NCI-H2196 (cell line): ENCODE measurements at regions not wholly inside any gene's neighbourhood (a gene's known extent, or its start where the extent isn't known, plus 50 kb on each side); places are given as distances from the start of the nearest gene placed in this dataset.
"Not testable (repeated sequence)": the region's sequence is repeated elsewhere in the genome, so short reads cannot be mapped to it uniquely, and the experiment has no call there.

Experiments used
- DNase-seq: peaks from one replicate; lab custom pipeline; 2025; ENCODE audit not compliant: unreplicated experiment; lab: John Stamatoyannopoulos, UW

GRCh38 chr5:39674209-39675082, 249.7 kb upstream of the DAB2 start:
- no peak for DNase-seq

- no peak for DNase-seq
Observed at GRCh38 chr5:39671561-39671961, 246.8 kb upstream of the DAB2 start.

GRCh38 chr5:39670955-39671354, 246.2 kb upstream of the DAB2 start:
- DNase-seq: no peak

GRCh38 chr5:39670391-39670790, 245.6 kb upstream of the DAB2 start:
- DNase-seq: no peak

- DNase-seq: no peak
Observed at GRCh38 chr5:39668980-39669379, 244.2 kb upstream of the DAB2 start.

- DNase-seq: no peak
Observed at GRCh38 chr5:39665328-39665727, 240.5 kb upstream of the DAB2 start.

- no peak for DNase-seq
Observed at GRCh38 chr5:39662945-39663344, 238.2 kb upstream of the DAB2 start.

- DNase-seq: no peak
Observed at GRCh38 chr5:39661026-39661779, 236.4 kb upstream of the DAB2 start.

- DNase-seq: no peak
Observed at GRCh38 chr5:39660020-39660419, 235.2 kb upstream of the DAB2 start.

GRCh38 chr5:39658866-39659265, 234.1 kb upstream of the DAB2 start:
- DNase-seq: no peak

- no peak for DNase-seq
Observed at GRCh38 chr5:39657943-39658342, 233.2 kb upstream of the DAB2 start.

- no peak for DNase-seq
Observed at GRCh38 chr5:39656600-39656999, 231.8 kb upstream of the DAB2 start.

GRCh38 chr5:39654715-39655114, 229.9 kb upstream of the DAB2 start:
- no peak for DNase-seq

GRCh38 chr5:39652481-39652880, 227.7 kb upstream of the DAB2 start:
- not testable (repeated sequence) for DNase-seq

GRCh38 chr5:39652036-39652435, 227.3 kb upstream of the DAB2 start:
- no peak for DNase-seq

- DNase-seq: no peak
Observed at GRCh38 chr5:39650008-39650762, 225.4 kb upstream of the DAB2 start.

GRCh38 chr5:39648848-39649227, 224.1 kb upstream of the DAB2 start:
- DNase-seq: no peak

- DNase-seq: no peak
Observed at GRCh38 chr5:39648085-39648847, 223.5 kb upstream of the DAB2 start.

GRCh38 chr5:39640552-39640951, 215.8 kb upstream of the DAB2 start:
- DNase-seq: no peak

GRCh38 chr5:39639618-39640089, 214.9 kb upstream of the DAB2 start:
- no peak for DNase-seq

- no peak for DNase-seq
Observed at GRCh38 chr5:39638813-39639212, 214.0 kb upstream of the DAB2 start.
